Mesenchymal stem cell (in vitro differentiated cells and primary cell): ENCODE measurements at regions not wholly inside any gene's neighbourhood (a gene's known extent, or its start where the extent isn't known, plus 50 kb on each side); places are given as distances from the start of the nearest gene placed in this dataset.

Experiments used
- DNase-seq: peaks from one replicate; pipeline ENCODE4 v3.0.0-alpha.2; 2013
- H2AFZ ChIP-seq: one replicate; pipeline ENCODE4 v1.6.1; 2013; ENCODE audit warnings: low read depth, mild to moderate bottlenecking, control low read depth, inconsistent platforms, low read length, moderate library complexity
- H2AK5ac ChIP-seq: 2 replicates; pipeline ENCODE4 v1.6.1; 2013; ENCODE audit warnings: low read length, moderate library complexity, mild to moderate bottlenecking, inconsistent platforms; ENCODE audit not compliant: severe bottlenecking
- H2BK120ac ChIP-seq: one replicate; pipeline ENCODE4 v1.6.1; 2013; ENCODE audit warnings: low read depth, mild to moderate bottlenecking, inconsistent platforms, low read length, moderate library complexity
- H2BK12ac ChIP-seq, 2 experiments: one replicate each; pipeline ENCODE4 v1.6.1; 2013; ENCODE audit warnings: inconsistent platforms in 2 of 2, low read length in 2 of 2, mild to moderate bottlenecking in 2 of 2, moderate library complexity in 2 of 2, control low read depth in 1 of 2
- H2BK15ac ChIP-seq: one replicate; pipeline ENCODE4 v1.6.1; 2013; ENCODE audit warnings: mild to moderate bottlenecking, low read depth, inconsistent platforms; ENCODE audit not compliant: poor library complexity, severe bottlenecking
- H2BK5ac ChIP-seq: 2 replicates; pipeline ENCODE4 v1.6.1; 2013; ENCODE audit warnings: low read depth, mild to moderate bottlenecking, low read length, control low read depth, inconsistent platforms; ENCODE audit not compliant: poor library complexity, severe bottlenecking
- H3K14ac ChIP-seq, 2 experiments: one replicate each; pipeline ENCODE4 v1.6.1; 2013; ENCODE audit warnings: inconsistent platforms in 2 of 2, low read length in 2 of 2, control low read depth in 1 of 2, mild to moderate bottlenecking in 1 of 2, moderate library complexity in 1 of 2
- H3K18ac ChIP-seq, 2 experiments: one replicate each; pipeline ENCODE4 v1.6.1; 2013; ENCODE audit warnings: inconsistent platforms in 2 of 2, low read length in 2 of 2, control low read depth in 1 of 2, low read depth in 1 of 2, mild to moderate bottlenecking in 1 of 2
- H3K23ac ChIP-seq, 2 experiments: one replicate each; pipeline ENCODE4 v1.6.1; 2013; ENCODE audit warnings: inconsistent platforms in 2 of 2, low read length in 2 of 2, mild to moderate bottlenecking in 2 of 2, moderate library complexity in 2 of 2, control low read depth in 1 of 2
- H3K27ac ChIP-seq: 2 replicates; pipeline ENCODE4 v1.5.1; 2013; ENCODE audit warnings: mild to moderate bottlenecking, moderate library complexity, low read length, control low read depth, inconsistent platforms; ENCODE audit not compliant: poor library complexity, severe bottlenecking
- H3K27me3 ChIP-seq, 2 experiments: 2 replicates each; pipeline versions ENCODE4 v1.6.1 to v1.7.0; 2013; ENCODE audit warnings: low read length in 2 of 2, mild to moderate bottlenecking in 2 of 2, moderate library complexity in 2 of 2, control low read depth in 1 of 2, inconsistent platforms in 1 of 2; ENCODE audit not compliant: control insufficient read depth in 1 of 2, insufficient read depth in 1 of 2
- H3K36me3 ChIP-seq, 2 experiments: 2 replicates each; pipeline versions ENCODE4 v1.6.1 to v1.7.0; 2013; ENCODE audit warnings: low read length in 2 of 2, control low read depth in 1 of 2, inconsistent platforms in 1 of 2, low read depth in 1 of 2, mild to moderate bottlenecking in 1 of 2; ENCODE audit not compliant: insufficient read depth in 2 of 2, control insufficient read depth in 1 of 2
- H3K4ac ChIP-seq, 2 experiments: one replicate each; pipeline ENCODE4 v1.6.1; 2013; ENCODE audit warnings: inconsistent platforms in 2 of 2, low read length in 2 of 2, mild to moderate bottlenecking in 2 of 2, moderate library complexity in 2 of 2, control low read depth in 1 of 2, low read depth in 1 of 2
- H3K4me1 ChIP-seq: 2 replicates; pipeline ENCODE4 v1.6.1; 2013; ENCODE audit warnings: low read depth, low read length, control low read depth; ENCODE audit not compliant: control insufficient read depth, insufficient read depth
- H3K4me2 ChIP-seq: 2 replicates; pipeline ENCODE4 v1.6.1; 2013; ENCODE audit warnings: low read length, mild to moderate bottlenecking, inconsistent platforms; ENCODE audit not compliant: poor library complexity, severe bottlenecking
- H3K4me3 ChIP-seq, 2 experiments: 2 replicates each; pipeline versions ENCODE4 v1.5.1 to v1.7.0; 2013; ENCODE audit warnings: low read length in 2 of 2, mild to moderate bottlenecking in 2 of 2, control low read depth in 1 of 2, low read depth in 1 of 2; ENCODE audit not compliant: insufficient read depth in 1 of 2
- H3K79me1 ChIP-seq: replicated peaks from 2 replicates; pipeline ENCODE4 v1.6.1; 2013; ENCODE audit warnings: mild to moderate bottlenecking, control low read depth, low read length, inconsistent platforms; ENCODE audit not compliant: poor library complexity, severe bottlenecking
- H3K9ac ChIP-seq: 2 replicates; pipeline ENCODE4 v1.7.0; 2013; ENCODE audit warnings: mild to moderate bottlenecking, low read length, moderate library complexity
- H3K9me3 ChIP-seq: 2 replicates; pipeline ENCODE4 v1.7.0; 2013; ENCODE audit warnings: mild to moderate bottlenecking, low read length; ENCODE audit not compliant: control insufficient read depth
- H4K8ac ChIP-seq: one replicate; pipeline ENCODE4 v1.6.1; 2013; ENCODE audit warnings: inconsistent platforms, mild to moderate bottlenecking, low read length, moderate library complexity
- H4K91ac ChIP-seq: one replicate; pipeline ENCODE4 v1.6.1; 2013; ENCODE audit warnings: mild to moderate bottlenecking, low read length, inconsistent platforms
- WGBS: methylation state at CpG from one replicate; pipeline ENCODE4 v1.1.7; 2013; ENCODE audit warnings: mixed read lengths; 5-methylcytosine and 5-hydroxymethylcytosine counted together

- Histone ChIP-seq H3K23ac (no peak overlapping the region), H3K9ac (no peak overlapping the region), H4K91ac (no peak overlapping the region), H3K18ac (peak overlapping the region in 1 of 2 experiments; percentile 32), H3K4me2 (no peak overlapping the region), H3K4me3 (no peak overlapping the region), H2BK12ac (no peak overlapping the region), H2AFZ (no peak overlapping the region), H2BK120ac (no peak overlapping the region), H3K79me1 (no peaks in the 10 kb centered on the region), H3K4me1 (no peaks in the 10 kb centered on the region), H2AK5ac (no peak overlapping the region), H3K27ac (no peak overlapping the region), H2BK5ac (no peak overlapping the region), H2BK15ac (no peak overlapping the region), H3K14ac (no peak overlapping the region), H3K4ac (no peak overlapping the region), H4K8ac (no peak overlapping the region), H3K36me3 (no peaks in the 10 kb centered on the region), H3K9me3 (no peaks in the 10 kb centered on the region), H3K27me3 (no peaks in the 10 kb centered on the region)
- no peak for DNase-seq
- 57% methylated on average over 4 of the region's 4 CpGs for WGBS
Observed at GRCh38 chr5:100641833-100642232, 106.7 kb downstream of the FAM174A start.

DNA sequence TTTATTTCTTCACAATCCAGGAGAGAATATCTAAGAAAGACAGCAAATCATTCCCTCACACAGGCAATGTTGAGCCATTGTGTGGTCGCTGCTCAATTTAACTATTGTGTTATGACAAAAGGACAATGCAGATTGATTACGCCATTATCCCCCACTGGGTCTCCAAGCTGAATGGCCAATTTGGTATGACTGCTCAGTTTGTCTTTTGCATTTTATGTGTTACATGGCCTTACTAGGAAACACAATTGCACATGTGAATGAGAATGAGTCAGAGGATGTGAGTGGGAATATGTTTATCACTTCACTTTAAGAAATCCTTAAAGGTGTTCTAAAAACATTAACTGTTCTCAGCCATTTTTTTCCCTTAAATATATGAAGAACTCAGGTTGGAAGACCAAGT, 108.3 kb downstream of the FAM174A start:
- 72% methylated on average over 2 of the region's 2 CpGs for WGBS
- Histone ChIP-seq H3K79me1 (no peaks in the 10 kb centered on the region), H3K27me3 (no peaks in the 10 kb centered on the region), H2AK5ac (no peak overlapping the region), H3K4ac (no peak overlapping the region), H3K18ac (no peak overlapping the region), H2AFZ (no peak overlapping the region), H3K9ac (no peak overlapping the region), H3K14ac (no peak overlapping the region), H3K4me3 (no peak overlapping the region), H3K36me3 (no peaks in the 10 kb centered on the region), H2BK12ac (no peak overlapping the region), H2BK120ac (no peak overlapping the region), H3K4me2 (no peak overlapping the region), H4K91ac (no peak overlapping the region), H2BK5ac (no peak overlapping the region), H3K9me3 (no peaks in the 10 kb centered on the region), H4K8ac (no peak overlapping the region), H3K23ac (peak overlapping the region in 1 of 2 experiments; percentile 32), H3K27ac (no peak overlapping the region), H3K4me1 (peaks cover 1% of the 10 kb centered on the region), H2BK15ac (no peak overlapping the region)
- DNase-seq = peak; percentile 19

DNA sequence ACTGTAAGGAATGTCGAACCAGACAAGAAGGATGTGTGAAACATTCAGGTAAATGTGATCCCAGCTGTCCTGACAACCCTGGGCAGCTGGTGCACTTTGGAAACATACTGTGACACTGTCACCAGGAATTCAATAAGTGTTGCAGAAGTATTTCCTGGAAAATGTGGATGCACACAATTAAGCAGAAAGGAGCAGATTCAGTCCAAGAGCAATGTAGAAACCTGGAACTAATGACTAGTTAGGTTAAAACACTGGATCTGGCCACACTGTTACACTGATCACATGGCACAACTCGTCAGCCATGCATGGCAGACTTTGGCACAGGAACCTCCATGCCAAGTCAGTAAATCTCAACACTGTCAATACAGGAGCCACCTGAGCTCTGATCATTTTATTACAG, 109.0 kb downstream of the FAM174A start:
- H3K36me3 ChIP-seq = no peaks in the 10 kb centered on the region
- H2BK120ac ChIP-seq = no peak overlapping the region
- no peaks in the 10 kb centered on the region for H3K79me1 ChIP-seq
- H4K8ac ChIP-seq = no peak overlapping the region
- no peak overlapping the region for H3K23ac ChIP-seq
- H3K4me2 ChIP-seq = no peak overlapping the region
- no peak overlapping the region for H4K91ac ChIP-seq
- H3K27ac ChIP-seq = no peak overlapping the region
- H3K4me1 ChIP-seq = peaks cover 1% of the 10 kb centered on the region
- 87% methylated on average over 2 of the region's 2 CpGs for WGBS
- H2BK5ac ChIP-seq = no peak overlapping the region
- peak overlapping the region in 1 of 2 experiments; percentile 72 for H2BK12ac ChIP-seq
- H3K9me3 ChIP-seq = no peaks in the 10 kb centered on the region
- no peak for DNase-seq
- H2BK15ac ChIP-seq = no peak overlapping the region
- H3K9ac ChIP-seq = no peak overlapping the region
- no peak overlapping the region for H2AK5ac ChIP-seq
- no peak overlapping the region for H2AFZ ChIP-seq
- H3K4me3 ChIP-seq = no peak overlapping the region
- peak overlapping the region in 1 of 2 experiments; percentile 12 for H3K14ac ChIP-seq
- H3K4ac ChIP-seq = no peak overlapping the region
- no peaks in the 10 kb centered on the region for H3K27me3 ChIP-seq
- no peak overlapping the region for H3K18ac ChIP-seq

DNA sequence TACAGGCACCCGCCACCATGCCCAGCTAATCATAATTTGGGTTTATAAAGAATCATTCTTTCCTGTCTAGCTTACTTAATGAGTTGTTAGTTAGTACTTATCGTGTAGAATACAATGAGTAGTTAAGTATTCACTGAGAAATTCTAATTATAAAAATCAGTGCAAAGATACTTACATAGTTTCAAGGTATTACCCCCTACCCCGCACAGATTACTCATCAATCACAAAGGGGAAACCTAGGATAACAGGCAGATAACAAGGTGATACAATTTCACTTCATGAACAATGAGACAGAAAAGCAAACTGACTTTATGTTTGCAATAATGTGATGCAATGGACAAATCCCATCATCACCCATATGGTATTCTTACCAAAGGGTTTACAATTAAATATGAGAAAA, 109.6 kb downstream of the FAM174A start:
- Histone ChIP-seq H3K18ac (no peak overlapping the region), H3K9me3 (no peaks in the 10 kb centered on the region), H2AK5ac (no peak overlapping the region), H3K27me3 (no peaks in the 10 kb centered on the region), H3K14ac (no peak overlapping the region), H3K4me1 (peaks cover 1% of the 10 kb centered on the region), H2BK12ac (no peak overlapping the region), H3K23ac (no peak overlapping the region), H2BK15ac (no peak overlapping the region), H4K91ac (no peak overlapping the region), H3K4me2 (no peak overlapping the region), H3K9ac (no peak overlapping the region), H2BK120ac (no peak overlapping the region), H3K27ac (no peak overlapping the region), H3K4ac (no peak overlapping the region), H3K4me3 (no peak overlapping the region), H4K8ac (no peak overlapping the region), H3K36me3 (no peaks in the 10 kb centered on the region), H2BK5ac (no peak overlapping the region), H3K79me1 (no peaks in the 10 kb centered on the region), H2AFZ (no peak overlapping the region)
- no peak for DNase-seq
- 100% methylated on average over 1 of the region's 3 CpGs for WGBS
